ENCODE measurements at regions not wholly inside any gene's neighbourhood (a gene's known extent, or its start where the extent isn't known, plus 50 kb on each side); places are given as distances from the start of the nearest gene placed in this dataset.
"Not testable (repeated sequence)": the region's sequence is repeated elsewhere in the genome, so short reads cannot be mapped to it uniquely, and the experiment has no call there.

- no peak overlapping the region for H3K4me3 Mint-ChIP-seq
- no peaks in the 10 kb centered on the region for H3K36me3 Mint-ChIP-seq (ENCODE audit: low read depth)
- no peaks in the 10 kb centered on the region for H3K27me3 Mint-ChIP-seq
- H3K4me1 Mint-ChIP-seq (ENCODE audit: low read depth), result no peaks in the 10 kb centered on the region
- H3K27ac Mint-ChIP-seq, result no peak overlapping the region
- H3K9me3 Mint-ChIP-seq, result peaks cover 4% of the 10 kb centered on the region
These were observed 192.9 kb upstream of the CCNH start for GRCh38 chr5:87605663-87606062.

DNA sequence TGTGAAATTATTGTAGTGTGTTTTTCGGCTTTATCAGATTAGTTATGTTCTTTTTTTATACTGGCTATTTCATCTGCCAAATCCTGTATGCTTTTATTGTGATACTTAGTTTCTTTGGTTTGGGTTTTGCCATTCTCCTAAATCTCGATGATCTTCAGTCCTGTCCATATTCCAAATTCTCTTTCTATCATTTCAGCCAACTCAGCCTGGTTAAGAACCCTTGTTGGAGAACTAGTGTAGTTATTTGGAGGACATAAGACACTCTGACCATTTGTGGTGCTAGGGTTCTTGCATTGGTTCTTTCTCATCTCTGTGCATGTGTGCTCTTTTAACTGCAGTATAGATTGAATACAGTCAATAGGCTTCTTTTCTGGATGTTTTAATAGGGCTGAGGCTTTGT, 187.0 kb upstream of the CCNH start:
- H3K36me3 Mint-ChIP-seq (ENCODE audit: low read depth), result no peaks in the 10 kb centered on the region
- no peaks in the 10 kb centered on the region for H3K27me3 Mint-ChIP-seq
- peaks cover 2% of the 10 kb centered on the region for H3K9me3 Mint-ChIP-seq
- no peak overlapping the region for H3K27ac Mint-ChIP-seq
- no peak overlapping the region for H3K4me3 Mint-ChIP-seq
- H3K4me1 Mint-ChIP-seq (ENCODE audit: low read depth), result no peaks in the 10 kb centered on the region

DNA sequence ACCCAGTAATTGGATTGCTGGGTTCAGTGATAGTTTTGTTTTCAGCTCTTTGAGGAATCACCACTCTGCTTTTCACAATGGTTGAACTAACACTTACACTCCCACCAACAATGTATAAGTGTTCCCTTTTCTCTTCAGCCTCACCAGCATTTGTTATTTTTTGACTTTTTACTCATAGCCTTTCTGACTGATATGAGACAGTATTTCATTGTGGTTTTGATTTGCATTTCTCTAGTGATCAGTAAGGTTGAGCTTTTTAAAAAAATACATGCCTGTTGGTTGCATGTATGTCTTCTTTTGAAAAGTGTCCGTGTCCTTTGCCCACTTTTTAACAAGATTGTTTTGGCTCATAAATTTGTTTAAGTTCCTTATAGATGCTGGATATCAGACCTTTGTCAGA, 185.7 kb upstream of the CCNH start:
- Mint-ChIP-seq H3K9me3 (no peaks in the 10 kb centered on the region), H3K27me3 (no peaks in the 10 kb centered on the region), H3K36me3 (ENCODE audit: low read depth) (no peaks in the 10 kb centered on the region), H3K4me3 (no peak overlapping the region), H3K4me1 (ENCODE audit: low read depth) (no peaks in the 10 kb centered on the region), H3K27ac (no peak overlapping the region)

DNA sequence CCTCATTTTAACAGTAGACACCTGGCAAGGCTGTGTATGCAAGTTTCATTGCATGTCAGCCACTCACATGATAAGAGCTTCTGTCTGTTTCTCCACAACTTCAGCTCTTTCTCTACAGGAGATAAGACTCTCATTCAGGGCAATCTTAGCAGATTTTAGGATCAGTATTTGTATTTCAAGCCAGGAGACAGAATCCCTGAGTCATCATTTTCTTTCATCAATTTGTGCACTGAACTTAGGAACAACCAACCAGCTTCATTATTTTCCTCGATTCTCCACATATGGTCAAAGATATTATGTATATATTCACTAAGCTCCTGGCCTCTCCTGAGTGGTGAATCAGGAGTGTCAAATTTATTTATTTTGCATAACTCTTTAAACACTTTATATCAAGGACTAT, 181.8 kb upstream of the CCNH start:
- Mint-ChIP-seq H3K27me3 (no peaks in the 10 kb centered on the region), H3K9me3 (no peaks in the 10 kb centered on the region), H3K4me3 (no peak overlapping the region), H3K27ac (no peak overlapping the region), H3K4me1 (ENCODE audit: low read depth) (no peaks in the 10 kb centered on the region), H3K36me3 (ENCODE audit: low read depth) (no peaks in the 10 kb centered on the region)

GRCh38 chr5:87589587-87589986, 176.9 kb upstream of the CCNH start:
- Mint-ChIP-seq H3K9me3 (no peaks in the 10 kb centered on the region), H3K36me3 (ENCODE audit: low read depth) (no peaks in the 10 kb centered on the region), H3K4me3 (no peak overlapping the region), H3K27ac (no peak overlapping the region), H3K27me3 (no peaks in the 10 kb centered on the region), H3K4me1 (ENCODE audit: low read depth) (no peaks in the 10 kb centered on the region)

DNA sequence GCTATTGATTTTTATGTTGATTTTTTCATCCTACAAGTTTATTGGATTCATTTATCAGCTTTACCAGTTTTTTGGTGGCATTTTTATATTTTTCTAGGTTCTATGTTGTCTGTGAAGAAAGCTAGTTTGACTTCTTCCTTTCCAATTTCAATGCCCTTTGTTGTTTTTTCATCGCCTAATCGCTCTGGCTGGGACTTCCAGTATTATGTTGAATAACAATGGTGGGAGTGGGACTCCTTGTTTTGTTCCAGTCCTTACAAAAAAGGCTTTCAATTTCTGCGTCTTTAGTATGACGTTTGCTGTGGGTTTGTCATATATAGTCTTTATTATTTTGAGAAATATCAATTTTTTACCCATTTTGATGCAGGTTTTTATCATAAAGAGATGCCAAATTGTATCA, 175.6 kb upstream of the CCNH start:
- Mint-ChIP-seq H3K27ac (no peak overlapping the region), H3K4me3 (no peak overlapping the region), H3K36me3 (ENCODE audit: low read depth) (no peaks in the 10 kb centered on the region), H3K27me3 (no peaks in the 10 kb centered on the region), H3K4me1 (ENCODE audit: low read depth) (no peaks in the 10 kb centered on the region), H3K9me3 (peaks cover 5% of the 10 kb centered on the region)

- H3K9me3 Mint-ChIP-seq; H3K4me3 Mint-ChIP-seq; H3K36me3 Mint-ChIP-seq (ENCODE audit: low read depth); H3K27me3 Mint-ChIP-seq; H3K27ac Mint-ChIP-seq; H3K4me1 Mint-ChIP-seq (ENCODE audit: low read depth): not testable (repeated sequence)
These were observed 171.0 kb upstream of the CCNH start for GRCh38 chr5:87583704-87584103.

DNA sequence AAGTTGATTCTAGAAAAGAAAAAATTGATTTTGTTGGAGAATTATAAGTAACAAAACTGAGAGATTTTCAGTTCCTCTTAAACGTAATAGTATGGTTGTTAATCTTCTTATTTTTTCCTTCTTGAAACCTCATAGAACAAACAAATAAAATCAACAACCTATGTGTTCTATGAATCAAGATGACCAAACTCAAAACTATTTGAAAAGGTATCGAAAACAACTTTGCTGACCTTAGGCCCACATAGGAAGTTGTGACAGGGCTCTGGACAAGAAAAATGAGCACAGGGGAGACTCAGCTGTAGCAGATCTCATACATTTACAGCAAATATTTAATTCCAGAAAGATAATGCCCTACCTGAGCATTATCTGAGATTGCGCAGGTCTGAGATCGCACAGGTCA, 169.4 kb upstream of the CCNH start:
- no peak overlapping the region for H3K4me3 Mint-ChIP-seq

GRCh38 chr5:87581661-87582060, 168.9 kb upstream of the CCNH start:
- Mint-ChIP-seq H3K27me3 (peaks cover 3% of the 10 kb centered on the region), H3K4me3 (no peak overlapping the region), H3K36me3 (ENCODE audit: low read depth) (no peaks in the 10 kb centered on the region), H3K27ac (no peak overlapping the region), H3K4me1 (ENCODE audit: low read depth) (no peaks in the 10 kb centered on the region), H3K9me3 (peaks cover 7% of the 10 kb centered on the region)

More for the DNA sequence above, 169.4 kb upstream of the CCNH start:
- Mint-ChIP-seq H3K27ac (no peak overlapping the region), H3K4me1 (ENCODE audit: low read depth) (no peaks in the 10 kb centered on the region), H3K27me3 (peaks cover 3% of the 10 kb centered on the region), H3K36me3 (ENCODE audit: low read depth) (no peaks in the 10 kb centered on the region), H3K9me3 (peaks cover 7% of the 10 kb centered on the region)

GRCh38 chr5:87579678-87580077, 166.9 kb upstream of the CCNH start:
- Mint-ChIP-seq H3K4me1 (ENCODE audit: low read depth) (no peaks in the 10 kb centered on the region), H3K27me3 (peaks cover 3% of the 10 kb centered on the region), H3K27ac (no peak overlapping the region), H3K36me3 (ENCODE audit: low read depth) (no peaks in the 10 kb centered on the region), H3K4me3 (no peak overlapping the region), H3K9me3 (peaks cover 7% of the 10 kb centered on the region)

DNA sequence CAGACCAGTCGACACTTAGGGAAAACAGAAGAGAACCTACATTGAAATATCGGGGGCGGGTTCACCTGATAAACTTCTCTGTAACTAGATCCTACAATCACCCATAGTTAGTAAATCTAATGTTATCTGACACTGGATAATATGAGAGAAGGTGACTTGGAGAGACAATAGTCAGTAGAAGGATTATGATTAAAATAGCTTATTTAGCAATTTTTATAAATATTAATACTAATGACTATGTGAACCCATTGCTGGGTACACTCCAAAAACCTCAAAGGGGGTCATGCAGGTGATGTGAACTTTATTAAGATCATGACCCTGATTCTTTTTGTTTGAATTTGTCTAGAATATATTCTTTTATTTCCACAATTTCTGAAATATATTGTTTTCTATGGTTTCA, 164.1 kb upstream of the CCNH start:
- Mint-ChIP-seq H3K4me3 (no peak overlapping the region), H3K4me1 (ENCODE audit: low read depth) (no peaks in the 10 kb centered on the region), H3K9me3 (no peaks in the 10 kb centered on the region), H3K36me3 (ENCODE audit: low read depth) (no peaks in the 10 kb centered on the region), H3K27me3 (peaks cover 7% of the 10 kb centered on the region), H3K27ac (no peak overlapping the region)

GRCh38 chr5:87576306-87576705, 163.6 kb upstream of the CCNH start:
- not testable (repeated sequence) for H3K27ac Mint-ChIP-seq; H3K4me1 Mint-ChIP-seq (ENCODE audit: low read depth); H3K36me3 Mint-ChIP-seq (ENCODE audit: low read depth); H3K9me3 Mint-ChIP-seq; H3K27me3 Mint-ChIP-seq; H3K4me3 Mint-ChIP-seq

DNA sequence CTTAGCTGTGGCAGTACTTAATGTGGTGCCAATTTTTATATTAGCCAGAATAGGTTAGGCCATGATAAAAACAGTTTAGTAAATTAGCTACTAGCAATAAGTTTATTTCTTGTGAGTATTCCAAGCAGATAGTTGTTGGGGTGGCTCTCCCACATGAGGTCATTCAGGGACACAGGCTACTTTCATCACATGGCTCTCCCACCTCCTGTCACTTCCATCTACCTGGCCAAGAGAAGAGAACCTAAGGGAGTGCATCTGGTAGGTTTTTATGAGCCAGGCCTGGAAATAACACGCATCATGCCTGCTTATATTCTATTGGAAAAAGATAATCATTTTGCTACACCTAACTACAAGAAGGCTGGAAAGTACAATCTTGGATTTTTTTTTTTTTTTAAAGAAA, 161.4 kb upstream of the CCNH start:
- no peak overlapping the region for H3K27ac Mint-ChIP-seq
- no peaks in the 10 kb centered on the region for H3K4me1 Mint-ChIP-seq (ENCODE audit: low read depth)
- no peaks in the 10 kb centered on the region for H3K36me3 Mint-ChIP-seq (ENCODE audit: low read depth)
- H3K4me3 Mint-ChIP-seq, result no peak overlapping the region
- H3K27me3 Mint-ChIP-seq, result peaks cover 4% of the 10 kb centered on the region
- no peaks in the 10 kb centered on the region for H3K9me3 Mint-ChIP-seq

GRCh38 chr5:87572611-87573010, 159.9 kb upstream of the CCNH start:
- H3K36me3 Mint-ChIP-seq (ENCODE audit: low read depth), result no peaks in the 10 kb centered on the region
- H3K27me3 Mint-ChIP-seq, result peaks cover 4% of the 10 kb centered on the region
- no peak overlapping the region for H3K4me3 Mint-ChIP-seq
- H3K9me3 Mint-ChIP-seq, result no peaks in the 10 kb centered on the region
- no peaks in the 10 kb centered on the region for H3K4me1 Mint-ChIP-seq (ENCODE audit: low read depth)
- no peak overlapping the region for H3K27ac Mint-ChIP-seq

- H3K27me3 Mint-ChIP-seq, result peaks cover 4% of the 10 kb centered on the region
- no peaks in the 10 kb centered on the region for H3K9me3 Mint-ChIP-seq
- no peak overlapping the region for H3K27ac Mint-ChIP-seq
- no peak overlapping the region for H3K4me3 Mint-ChIP-seq
- H3K4me1 Mint-ChIP-seq (ENCODE audit: low read depth), result no peaks in the 10 kb centered on the region
- H3K36me3 Mint-ChIP-seq (ENCODE audit: low read depth), result no peaks in the 10 kb centered on the region
These were observed 159.4 kb upstream of the CCNH start for GRCh38 chr5:87572090-87572489.

DNA sequence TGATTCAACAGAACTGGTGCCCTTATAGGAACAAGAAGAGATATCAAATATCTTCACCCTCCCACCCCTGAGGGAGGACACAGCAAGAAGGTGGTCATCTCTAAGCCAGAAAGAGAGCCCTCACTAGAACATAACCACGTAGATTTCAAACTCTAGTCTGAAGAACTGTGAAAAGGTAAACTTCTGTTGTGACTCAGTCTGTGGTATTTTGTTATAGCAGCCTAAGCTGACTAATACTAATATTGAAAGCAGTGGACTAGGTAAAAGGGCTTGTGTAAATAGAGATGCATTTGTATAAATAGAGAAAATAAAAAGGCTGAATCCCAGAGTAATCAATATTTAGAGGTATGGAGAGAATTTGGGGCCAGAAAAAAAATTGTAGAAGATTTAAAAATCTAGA, 157.6 kb upstream of the CCNH start:
- peaks cover 4% of the 10 kb centered on the region for H3K27me3 Mint-ChIP-seq
- no peak overlapping the region for H3K4me3 Mint-ChIP-seq
- H3K9me3 Mint-ChIP-seq, result no peaks in the 10 kb centered on the region
- H3K27ac Mint-ChIP-seq, result no peak overlapping the region
- H3K36me3 Mint-ChIP-seq (ENCODE audit: low read depth), result no peaks in the 10 kb centered on the region
- no peaks in the 10 kb centered on the region for H3K4me1 Mint-ChIP-seq (ENCODE audit: low read depth)

GRCh38 chr5:87562068-87562467, 149.3 kb upstream of the CCNH start:
- peaks cover 4% of the 10 kb centered on the region for H3K9me3 Mint-ChIP-seq
- no peak overlapping the region for H3K4me3 Mint-ChIP-seq
- H3K4me1 Mint-ChIP-seq (ENCODE audit: low read depth), result no peaks in the 10 kb centered on the region
- H3K27ac Mint-ChIP-seq, result no peak overlapping the region
- peaks cover 7% of the 10 kb centered on the region for H3K27me3 Mint-ChIP-seq
- H3K36me3 Mint-ChIP-seq (ENCODE audit: low read depth), result no peaks in the 10 kb centered on the region

Data from stimulated activated naive CD8-positive, alpha-beta T cell treated with anti-CD3 and anti-CD28 coated beads, Interleukin-15, Interleukin-2, amounts not matched to agents 100 ng/mL and 50 ng/mL, for 24 hours (primary cell).